Nephron progenitor cell (in vitro differentiated cells): ENCODE measurements at regions not wholly inside any gene's neighbourhood (a gene's known extent, or its start where the extent isn't known, plus 50 kb on each side); places are given as distances from the start of the nearest gene placed in this dataset.
"Not testable (repeated sequence)": the region's sequence is repeated elsewhere in the genome, so short reads cannot be mapped to it uniquely, and the experiment has no call there.

Source experiments
- DNase-seq: peaks from one replicate; pipeline ENCODE4 v3.0.0; 2021
- H3K27ac Mint-ChIP-seq: 2 replicates; pipeline ENCODE4 v1.8.0; 2021; ENCODE audit warnings: mild to moderate bottlenecking, moderate library complexity, mixed read lengths
- H3K27me3 Mint-ChIP-seq: 2 replicates; pipeline ENCODE4 v1.8.0; 2021; ENCODE audit warnings: mild to moderate bottlenecking, low read depth, mixed read lengths; ENCODE audit not compliant: poor library complexity
- H3K36me3 Mint-ChIP-seq: 2 replicates; pipeline ENCODE4 v1.8.0; 2021; ENCODE audit warnings: low read depth, mixed read lengths
- H3K4me1 Mint-ChIP-seq: 2 replicates; pipeline ENCODE4 v1.8.0; 2021; ENCODE audit warnings: mixed read lengths
- H3K4me3 Mint-ChIP-seq: 2 replicates; pipeline ENCODE4 v1.8.0; 2021; ENCODE audit warnings: mild to moderate bottlenecking, moderate library complexity, mixed read lengths
- H3K9me3 Mint-ChIP-seq: 2 replicates; pipeline ENCODE4 v1.8.0; 2021; ENCODE audit warnings: mild to moderate bottlenecking, moderate library complexity, mixed read lengths
- CTCF ChIP-seq: fragments of 200-600 bp; sonication (generic); IDR thresholded peaks from 2 replicates; pipeline ENCODE4 v1.5.0; 2021; ENCODE audit warnings: antibody characterized with exemption

- no peaks in the 10 kb centered on the region for H3K36me3 Mint-ChIP-seq
- no peak overlapping the region for H3K4me3 Mint-ChIP-seq
- TF ChIP-seq CTCF = no peak
- H3K27me3 Mint-ChIP-seq = peaks cover 3% of the 10 kb centered on the region
- no peak overlapping the region for H3K27ac Mint-ChIP-seq
- no peak for DNase-seq
- H3K9me3 Mint-ChIP-seq = no peaks in the 10 kb centered on the region
- peaks cover 41% of the 10 kb centered on the region for H3K4me1 Mint-ChIP-seq
Measured at GRCh38 chr6:11851387-11851786, 72.8 kb upstream of the ADTRP start.

- no peak for TF ChIP-seq CTCF
- Mint-ChIP-seq H3K9me3 (no peaks in the 10 kb centered on the region), H3K27ac (no peak overlapping the region), H3K36me3 (no peaks in the 10 kb centered on the region), H3K27me3 (no peaks in the 10 kb centered on the region), H3K4me3 (no peak overlapping the region), H3K4me1 (peaks cover 27% of the 10 kb centered on the region)
- no peak for DNase-seq
Measured at GRCh38 chr6:11848852-11849731, 70.5 kb upstream of the ADTRP start.

GRCh38 chr6:11848346-11848651 is 69.7 kb upstream of the ADTRP start:
- Mint-ChIP-seq H3K9me3 (no peaks in the 10 kb centered on the region), H3K4me3 (no peak overlapping the region), H3K36me3 (no peaks in the 10 kb centered on the region), H3K27ac (no peak overlapping the region), H3K27me3 (no peaks in the 10 kb centered on the region), H3K4me1 (peaks cover 21% of the 10 kb centered on the region)
- TF ChIP-seq CTCF = no peak
- no peak for DNase-seq

GRCh38 chr6:11847515-11848345 is 69.1 kb upstream of the ADTRP start:
- DNase-seq = no peak
- no peaks in the 10 kb centered on the region for H3K36me3 Mint-ChIP-seq
- H3K9me3 Mint-ChIP-seq = no peaks in the 10 kb centered on the region
- no peak overlapping the region for H3K27ac Mint-ChIP-seq
- H3K4me3 Mint-ChIP-seq = no peak overlapping the region
- no peak for TF ChIP-seq CTCF
- peaks cover 3% of the 10 kb centered on the region for H3K27me3 Mint-ChIP-seq
- H3K4me1 Mint-ChIP-seq = peaks cover 16% of the 10 kb centered on the region

- DNase-seq, H3K4me3 Mint-ChIP-seq, H3K9me3 Mint-ChIP-seq, H3K27me3 Mint-ChIP-seq, H3K27ac Mint-ChIP-seq, H3K36me3 Mint-ChIP-seq, H3K4me1 Mint-ChIP-seq: not testable (repeated sequence)
Measured at GRCh38 chr6:11847068-11847467, 68.5 kb upstream of the ADTRP start.

GRCh38 chr6:11845664-11846577 is 67.3 kb upstream of the ADTRP start:
- Mint-ChIP-seq H3K27me3 (peaks cover 3% of the 10 kb centered on the region), H3K27ac (no peak overlapping the region), H3K36me3 (no peaks in the 10 kb centered on the region), H3K9me3 (peaks cover 14% of the 10 kb centered on the region), H3K4me3 (no peak overlapping the region), H3K4me1 (no peaks in the 10 kb centered on the region)
- no peak for TF ChIP-seq CTCF
- no peak for DNase-seq

GRCh38 chr6:11842795-11843194 is 64.2 kb upstream of the ADTRP start:
- peaks cover 21% of the 10 kb centered on the region for H3K36me3 Mint-ChIP-seq
- not testable (repeated sequence) for H3K27me3 Mint-ChIP-seq, H3K4me1 Mint-ChIP-seq

More at GRCh38 chr6:11842795-11843194, 64.2 kb upstream of the ADTRP start:
- H3K27ac Mint-ChIP-seq, H3K4me3 Mint-ChIP-seq, DNase-seq: not testable (repeated sequence)
- H3K9me3 Mint-ChIP-seq = peaks cover 45% of the 10 kb centered on the region
